ENCODE measurements at regions not wholly inside any gene's neighbourhood (a gene's known extent, or its start where the extent isn't known, plus 50 kb on each side); places are given as distances from the start of the nearest gene placed in this dataset.
"Not testable (repeated sequence)": the region's sequence is repeated elsewhere in the genome, so short reads cannot be mapped to it uniquely, and the experiment has no call there.

- peak; percentile 45 for DNase-seq
Observed at GRCh38 chr12:17215759-17216570, 610.0 kb upstream of the LMO3 start.

DNA sequence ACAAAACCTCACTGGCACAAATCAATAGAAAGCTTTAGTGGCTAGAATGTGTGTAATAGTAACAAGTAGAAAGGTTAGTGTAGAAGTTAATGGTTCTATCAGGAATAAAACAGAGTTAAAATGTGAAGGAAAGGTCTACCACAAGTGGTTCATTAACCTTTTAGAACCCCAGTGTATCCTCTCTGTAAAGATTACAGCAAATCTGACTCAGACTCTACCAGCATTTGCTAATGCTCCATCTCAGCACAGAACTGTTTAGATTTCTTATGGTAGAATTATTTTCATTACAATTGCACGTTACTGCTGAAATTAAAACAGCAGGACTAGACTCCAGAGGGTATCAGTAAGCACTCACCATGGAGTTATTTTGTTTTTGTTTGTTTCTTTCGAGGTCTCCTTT is 609.0 kb upstream of the LMO3 start:
- peak; percentile 33 for DNase-seq

- no peak for DNase-seq
Observed at GRCh38 chr12:17206553-17206952, 600.6 kb upstream of the LMO3 start.

DNA sequence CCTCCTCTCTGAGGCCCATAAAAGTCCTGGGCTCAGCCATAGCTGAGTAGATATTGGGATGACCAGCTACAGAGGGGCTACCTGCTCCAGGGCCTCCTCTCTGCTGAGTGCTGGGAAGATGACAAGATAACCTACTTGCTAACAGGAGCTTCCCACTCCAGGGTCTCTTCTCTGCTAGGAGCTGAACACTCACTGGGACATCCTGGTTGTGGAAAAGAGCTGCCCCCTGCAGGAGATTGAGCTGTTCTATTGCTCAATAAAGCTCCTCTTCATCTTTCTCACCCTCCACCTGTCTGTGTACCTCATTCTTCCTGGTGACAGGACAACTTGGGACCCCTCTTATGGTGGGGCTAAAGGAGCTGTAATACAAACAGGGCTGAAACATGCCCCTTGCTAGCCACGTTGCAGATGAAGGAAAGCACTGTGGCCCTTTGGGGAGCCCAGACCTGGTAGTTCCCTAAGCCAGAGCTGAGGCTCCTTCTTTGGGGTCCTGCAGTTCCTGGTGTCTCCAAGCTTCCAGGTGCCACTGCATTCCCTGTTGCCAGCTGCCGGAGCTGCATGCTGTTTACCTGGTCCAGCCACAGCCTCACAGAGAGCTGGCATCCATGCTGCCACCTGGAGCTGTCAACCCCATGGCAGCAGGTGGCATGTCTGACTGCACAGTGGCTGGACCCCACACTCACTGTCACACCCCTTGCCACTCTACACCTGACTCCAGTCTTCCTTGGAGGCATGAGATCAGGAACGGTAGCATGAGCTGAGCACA is 598.5 kb upstream of the LMO3 start:
- DNase-seq, result no peak

DNA sequence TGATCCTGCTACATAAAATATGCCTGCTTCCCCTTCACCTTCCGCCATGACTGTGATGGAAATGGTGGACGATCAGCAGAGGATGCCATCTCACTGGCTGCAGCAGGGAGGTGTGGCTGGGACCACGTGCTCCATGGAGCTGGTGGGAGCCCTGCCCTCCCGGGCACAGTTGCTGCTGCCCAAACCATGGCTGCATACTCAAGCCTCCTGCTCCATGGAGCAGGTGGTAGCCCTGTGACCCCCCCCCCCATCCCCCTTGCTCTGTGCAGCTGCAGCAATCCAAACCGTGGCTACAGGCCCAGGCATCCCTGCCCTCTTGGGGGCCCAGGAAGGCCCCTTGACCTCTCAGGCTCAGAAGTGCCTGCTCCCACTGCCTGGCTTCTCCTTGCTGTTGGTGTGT is 597.5 kb upstream of the LMO3 start:
- DNase-seq, result no peak

GRCh38 chr12:17197971-17198370 is 592.0 kb upstream of the LMO3 start:
- no peak for DNase-seq

- no peak for DNase-seq
Observed at GRCh38 chr12:17192721-17193120, 586.8 kb upstream of the LMO3 start.

DNA sequence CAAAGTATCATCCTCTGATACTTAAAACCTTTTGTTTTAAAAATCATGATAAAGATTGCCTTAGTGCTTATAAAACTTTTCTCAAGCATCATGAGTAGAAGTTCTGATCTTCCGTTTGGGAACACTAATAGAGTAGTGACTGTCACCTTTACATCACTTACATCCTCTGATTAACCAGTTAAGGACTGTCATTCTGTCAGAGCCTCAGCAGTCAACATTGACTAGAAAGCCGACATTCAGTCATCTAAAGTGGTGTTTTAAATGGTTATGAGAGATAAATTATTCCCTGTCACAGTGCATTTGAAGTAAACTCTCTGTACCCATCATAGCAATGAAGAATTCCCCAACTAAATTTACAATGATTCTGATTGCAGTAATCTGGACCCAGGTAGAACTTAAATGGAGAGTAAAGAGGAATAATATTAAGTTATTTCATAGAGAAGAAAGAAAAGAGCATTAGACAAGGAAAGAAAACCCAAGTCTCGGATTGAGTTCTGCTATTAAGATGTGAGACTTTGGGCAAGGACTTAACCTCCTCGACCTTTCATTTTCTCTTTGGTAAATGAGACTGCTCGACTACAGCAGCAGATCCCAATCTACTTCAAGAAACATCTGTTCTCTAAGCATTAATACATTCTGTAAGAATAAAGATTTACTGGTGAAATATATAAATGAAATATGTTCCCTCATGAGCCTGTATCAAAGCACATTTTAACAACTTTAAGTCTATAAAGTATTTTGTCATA is 563.9 kb upstream of the LMO3 start:
- no peak for DNase-seq

- no peak for DNase-seq
Observed at GRCh38 chr12:17159506-17160300, 553.7 kb upstream of the LMO3 start.

DNA sequence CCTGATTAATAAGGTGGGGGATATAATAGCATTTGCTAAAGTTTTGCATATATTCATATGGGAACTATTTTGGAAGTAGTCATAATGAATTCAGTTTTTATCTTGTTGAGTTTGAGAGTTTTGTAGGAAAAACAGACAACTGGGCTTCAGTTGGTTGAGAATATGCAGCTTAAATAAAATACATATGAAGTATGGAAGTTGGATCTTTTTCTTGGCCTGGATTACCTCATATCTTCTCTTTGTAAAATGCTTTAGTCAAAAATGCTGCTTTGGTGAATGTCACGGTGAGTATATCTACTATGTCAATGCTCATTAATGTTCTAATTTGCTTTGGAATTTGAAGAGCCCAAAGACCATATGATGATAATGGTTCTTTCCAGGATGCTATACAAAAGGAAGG is 552.2 kb upstream of the LMO3 start:
- no peak for DNase-seq

GRCh38 chr12:17151917-17152316 is 546.0 kb upstream of the LMO3 start:
- no peak for DNase-seq

DNA sequence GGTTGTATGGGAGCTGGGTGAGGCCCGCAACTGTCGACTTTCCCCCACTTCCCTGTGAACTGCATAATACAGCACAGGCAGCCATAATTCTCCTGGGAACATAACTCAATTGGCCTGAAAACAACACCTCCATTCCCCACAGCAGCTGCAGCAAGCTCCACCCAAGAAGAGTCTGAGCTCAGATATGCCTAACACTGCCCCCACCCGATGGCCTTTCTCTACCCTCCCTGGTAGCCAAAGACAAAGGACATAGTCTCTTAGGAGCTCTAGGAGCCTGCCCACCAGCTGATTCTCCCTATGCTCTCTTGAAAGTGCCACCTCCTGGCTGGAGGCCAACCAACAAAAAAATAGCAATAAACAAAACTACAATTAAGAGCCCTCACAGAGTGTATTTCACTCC is 542.7 kb upstream of the LMO3 start:
- no peak for DNase-seq

DNA sequence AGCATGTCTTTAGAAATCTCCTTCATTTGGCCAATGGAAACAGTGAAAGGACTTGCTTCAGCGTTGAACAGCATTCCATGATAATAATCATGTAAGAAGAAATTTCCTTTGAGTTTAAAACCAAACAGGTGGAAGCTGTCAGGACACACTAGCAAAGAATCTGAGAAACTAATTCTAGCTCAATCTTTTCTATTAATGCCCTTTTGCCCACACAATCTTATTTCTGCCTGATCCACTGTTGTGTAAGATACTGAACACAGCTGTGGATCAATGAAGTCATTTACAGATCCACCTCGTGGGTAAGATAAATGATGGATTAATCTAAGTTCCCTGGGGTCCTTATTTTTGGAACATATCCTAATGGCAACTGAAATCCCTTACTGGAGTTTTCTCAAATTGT is 536.9 kb upstream of the LMO3 start:
- no peak for DNase-seq

DNA sequence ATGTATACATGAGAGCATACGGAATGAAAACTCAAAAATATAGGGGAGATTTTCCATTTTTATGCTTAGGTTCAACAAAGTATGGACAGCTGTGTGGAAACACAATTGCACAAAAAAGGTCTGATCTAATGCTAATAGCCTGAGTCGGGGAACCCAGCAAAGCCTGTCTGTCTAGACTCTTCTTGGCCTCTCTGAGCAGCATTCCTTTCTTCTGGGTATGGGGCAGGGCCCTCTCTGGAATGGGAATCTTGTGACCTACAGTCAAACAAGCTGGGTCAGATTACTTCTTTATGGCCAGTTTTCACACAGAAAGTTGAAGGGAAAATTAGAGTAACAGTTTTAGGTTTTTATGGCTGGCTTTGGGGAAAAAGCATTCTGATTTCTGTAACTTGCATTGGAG is 534.0 kb upstream of the LMO3 start:
- no peak for DNase-seq

GRCh38 chr12:17137396-17137795 is 531.4 kb upstream of the LMO3 start:
- DNase-seq, result no peak

DNA sequence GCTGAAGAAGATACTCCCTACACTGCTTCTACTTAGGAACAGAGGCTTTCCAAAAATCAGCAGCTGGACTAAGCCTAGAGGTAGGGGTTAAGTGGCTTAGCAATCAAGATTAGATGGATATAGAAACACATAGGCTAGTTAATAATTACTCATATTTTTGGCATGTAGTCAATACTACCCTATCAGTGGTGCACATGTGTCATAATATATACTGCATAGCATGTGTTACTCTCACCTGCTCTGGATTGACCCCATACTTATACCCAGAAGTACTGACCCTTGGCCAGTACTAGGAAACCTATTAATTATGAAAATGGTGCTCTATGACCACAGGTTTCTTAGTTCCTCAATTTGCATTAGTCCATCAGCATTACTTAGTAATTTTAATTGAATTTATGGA is 528.4 kb upstream of the LMO3 start:
- DNase-seq, result no peak

DNA sequence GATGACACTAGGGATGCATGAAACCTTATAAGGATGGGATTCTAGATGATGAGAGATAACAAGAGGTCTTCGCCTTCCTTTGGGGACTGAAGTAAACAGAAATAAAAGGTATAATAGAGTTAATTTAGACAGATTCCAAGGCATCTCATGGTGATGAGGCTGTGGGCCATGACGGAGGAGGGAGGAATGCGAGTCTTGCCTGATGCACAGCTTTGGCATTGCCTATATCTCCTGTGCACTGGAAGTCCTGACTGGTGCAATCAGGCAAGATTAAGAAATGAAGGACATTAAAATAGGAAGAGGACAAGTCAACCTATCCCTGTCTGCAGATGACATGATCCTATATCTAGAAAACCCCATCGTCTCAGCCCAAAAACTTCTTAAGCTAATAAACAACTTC is 526.4 kb upstream of the LMO3 start:
- DNase-seq, result no peak

DNA sequence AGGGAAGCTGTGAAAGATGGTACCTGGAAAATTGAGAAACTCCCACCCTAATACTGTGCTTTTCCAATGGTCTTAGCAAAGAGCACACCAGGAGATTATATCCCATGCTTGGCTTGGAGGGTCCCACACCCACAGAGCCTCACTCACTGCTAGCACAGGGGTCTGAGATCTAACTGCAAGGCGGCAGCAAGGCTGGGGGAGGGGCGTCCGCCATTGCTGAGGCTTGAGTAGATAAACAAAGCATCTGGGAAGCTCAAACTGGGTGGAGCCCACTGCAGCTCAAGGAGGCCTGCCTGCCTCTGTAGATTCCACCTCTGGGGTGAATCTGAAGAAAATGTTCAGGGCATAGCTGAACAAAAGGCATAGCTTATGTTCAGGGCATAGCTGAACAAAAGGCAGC is 510.6 kb upstream of the LMO3 start:
- DNase-seq, result not testable (repeated sequence)

- DNase-seq, result no peak
Observed at GRCh38 chr12:17110316-17110715, 504.4 kb upstream of the LMO3 start.

GRCh38 chr12:17108877-17109541 is 503.0 kb upstream of the LMO3 start:
- DNase-seq, result no peak

- no peak for DNase-seq
Observed at GRCh38 chr12:17104801-17105200, 498.8 kb upstream of the LMO3 start.

GRCh38 chr12:17097674-17098073 is 491.7 kb upstream of the LMO3 start:
- no peak for DNase-seq
